Fibroblast of upper back skin (primary cell): ENCODE measurements at regions not wholly inside any gene's neighbourhood (a gene's known extent, or its start where the extent isn't known, plus 50 kb on each side); places are given as distances from the start of the nearest gene placed in this dataset.
A peak's percentile ranks its signal among the peaks of the same experiment; 100 is the strongest.

Source experiments
- DNase-seq: peaks from one replicate; pipeline ENCODE4 v3.0.0-alpha.2; 2013

- DNase-seq = no peak
These were observed 73.7 kb downstream of the RTL9 start for GRCh38 chrX:110432091-110432905.

GRCh38 chrX:110432906-110433215 is 74.2 kb downstream of the RTL9 start:
- DNase-seq = no peak

- DNase-seq = no peak
These were observed 76.5 kb downstream of the RTL9 start for GRCh38 chrX:110435196-110435595.

- no peak for DNase-seq
These were observed 77.9 kb downstream of the RTL9 start for GRCh38 chrX:110436523-110436922.

GRCh38 chrX:110437686-110438085 is 79.0 kb downstream of the RTL9 start:
- DNase-seq = no peak

- DNase-seq = no peak
These were observed 81.6 kb downstream of the RTL9 start for GRCh38 chrX:110440016-110440805.

GRCh38 chrX:110442635-110443034 is 84.0 kb downstream of the RTL9 start:
- no peak for DNase-seq

- no peak for DNase-seq
These were observed 86.3 kb downstream of the RTL9 start for GRCh38 chrX:110444996-110445395.

GRCh38 chrX:110448459-110448858 is 89.8 kb downstream of the RTL9 start:
- no peak for DNase-seq

GRCh38 chrX:110449312-110449711 is 90.7 kb downstream of the RTL9 start:
- no peak for DNase-seq

- DNase-seq = peak; percentile 57
These were observed 91.4 kb downstream of the RTL9 start for GRCh38 chrX:110450050-110450449.

GRCh38 chrX:110454336-110454735 is 95.7 kb downstream of the RTL9 start:
- no peak for DNase-seq

- DNase-seq = no peak
These were observed 104.3 kb downstream of the RTL9 start for GRCh38 chrX:110462957-110463356.

GRCh38 chrX:110466790-110467189 is 108.1 kb downstream of the RTL9 start:
- DNase-seq = no peak

GRCh38 chrX:110472265-110472664 is 113.6 kb downstream of the RTL9 start:
- no peak for DNase-seq

- no peak for DNase-seq
These were observed 119.1 kb downstream of the RTL9 start for GRCh38 chrX:110477593-110478228.

GRCh38 chrX:110491846-110492620 is 133.4 kb downstream of the RTL9 start:
- no peak for DNase-seq

GRCh38 chrX:110504947-110505346 is 146.3 kb downstream of the RTL9 start:
- no peak for DNase-seq

GRCh38 chrX:110509755-110510532 is 151.3 kb downstream of the RTL9 start:
- peak; percentile 8 for DNase-seq

GRCh38 chrX:110511238-110511637 is 152.6 kb downstream of the RTL9 start:
- no peak for DNase-seq

- no peak for DNase-seq
These were observed 153.7 kb downstream of the RTL9 start for GRCh38 chrX:110512341-110512740.

GRCh38 chrX:110514509-110514908 is 155.9 kb downstream of the RTL9 start:
- DNase-seq = no peak
